Dedifferentiated amniotic fluid mesenchymal stem cell (primary cell): ENCODE measurements at regions not wholly inside any gene's neighbourhood (a gene's known extent, or its start where the extent isn't known, plus 50 kb on each side); places are given as distances from the start of the nearest gene placed in this dataset.
"Not testable (repeated sequence)": the region's sequence is repeated elsewhere in the genome, so short reads cannot be mapped to it uniquely, and the experiment has no call there.

Experiments used
- DNase-seq: peaks from one replicate; pipeline ENCODE4 v3.0.0-alpha.2; 2016; ENCODE audit errors: extremely low spot score

GRCh38 chr16:51853586-51853985, 693.4 kb downstream of the TOX3 start:
- DNase-seq, result no peak

DNA sequence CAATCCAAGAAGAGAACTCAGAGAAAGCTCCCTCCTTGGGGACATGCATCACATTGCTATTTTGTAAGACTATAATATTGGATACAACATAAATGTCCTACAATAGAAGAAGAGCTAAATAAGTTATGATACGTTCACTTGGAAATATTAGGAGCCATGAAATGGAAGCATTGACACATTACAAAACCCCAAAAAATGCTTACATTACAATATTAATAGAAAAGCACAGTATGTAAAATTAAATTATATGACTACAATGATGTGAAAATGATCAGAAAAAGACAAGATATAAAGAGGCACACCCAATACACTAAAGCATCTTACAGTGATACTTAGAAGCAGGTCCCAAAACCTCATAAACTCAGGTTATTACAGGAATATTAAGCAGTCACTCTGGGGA, 694.1 kb downstream of the TOX3 start:
- DNase-seq, result no peak

- no peak for DNase-seq
Measured at GRCh38 chr16:51851111-51851510, 695.8 kb downstream of the TOX3 start.

DNA sequence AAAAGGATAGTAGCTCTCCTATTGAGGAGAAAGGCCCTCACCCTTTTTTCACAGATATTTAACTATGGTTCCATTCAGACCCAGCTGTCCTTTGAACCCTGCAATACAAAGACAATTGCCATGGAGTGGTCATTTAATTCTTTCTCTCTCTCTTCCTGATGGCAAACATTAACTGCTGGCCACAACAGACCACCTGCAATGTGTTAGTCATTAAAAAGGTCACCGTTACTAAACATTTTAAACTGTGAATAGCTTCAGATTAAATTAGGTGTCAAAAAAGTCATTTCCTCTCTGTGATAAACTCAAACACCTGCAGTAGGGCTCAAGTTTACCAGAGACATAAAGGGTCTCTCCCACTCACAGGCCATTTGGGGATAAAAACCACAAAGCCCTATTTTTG, 697.2 kb downstream of the TOX3 start:
- no peak for DNase-seq

GRCh38 chr16:51845586-51846305, 694.7 kb upstream of the SALL1 start:
- DNase-seq, result no peak

DNA sequence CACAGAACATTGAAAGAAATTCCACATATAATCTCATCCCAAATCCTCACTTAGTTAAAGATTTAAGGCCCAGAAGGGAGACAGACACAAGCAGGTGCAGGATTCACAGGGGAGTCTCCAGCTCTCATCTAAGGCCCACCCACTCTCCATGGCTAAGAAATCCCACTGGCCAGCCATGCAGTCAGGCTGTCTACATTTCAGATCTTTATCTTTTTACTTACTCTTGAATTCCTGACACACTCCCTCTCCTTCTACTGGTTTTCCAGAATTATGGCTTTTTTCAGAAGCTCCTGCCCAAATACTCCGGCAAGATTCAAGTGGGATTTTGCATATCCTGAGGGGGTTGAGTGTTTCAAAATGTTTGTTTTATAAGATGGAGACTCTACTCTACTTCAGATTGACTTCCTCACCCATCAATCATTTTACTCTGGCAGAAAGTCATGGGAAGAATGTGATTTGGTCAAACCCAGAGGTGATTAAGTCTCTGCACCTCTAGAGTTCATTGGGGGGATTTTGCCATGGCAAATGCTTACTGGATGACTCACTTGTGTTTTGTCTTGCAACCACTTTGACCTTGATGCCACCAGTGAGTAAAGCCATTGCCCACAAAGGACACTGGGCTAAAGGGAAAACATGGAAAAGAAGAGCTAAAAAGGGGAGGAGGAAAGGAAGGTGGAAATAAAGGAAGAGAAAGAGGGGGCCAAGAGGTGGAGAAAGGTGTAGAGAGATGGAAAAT, 688.8 kb upstream of the SALL1 start:
- no peak for DNase-seq

GRCh38 chr16:51834794-51835193, 683.7 kb upstream of the SALL1 start:
- DNase-seq, result no peak

- no peak for DNase-seq
Measured at GRCh38 chr16:51834133-51834532, 683.1 kb upstream of the SALL1 start.

GRCh38 chr16:51831595-51832367, 680.7 kb upstream of the SALL1 start:
- no peak for DNase-seq

- not testable (repeated sequence) for DNase-seq
Measured at GRCh38 chr16:51831034-51831433, 680.0 kb upstream of the SALL1 start.

GRCh38 chr16:51825779-51826178, 674.7 kb upstream of the SALL1 start:
- DNase-seq, result no peak

GRCh38 chr16:51822471-51822870, 671.4 kb upstream of the SALL1 start:
- DNase-seq, result no peak

DNA sequence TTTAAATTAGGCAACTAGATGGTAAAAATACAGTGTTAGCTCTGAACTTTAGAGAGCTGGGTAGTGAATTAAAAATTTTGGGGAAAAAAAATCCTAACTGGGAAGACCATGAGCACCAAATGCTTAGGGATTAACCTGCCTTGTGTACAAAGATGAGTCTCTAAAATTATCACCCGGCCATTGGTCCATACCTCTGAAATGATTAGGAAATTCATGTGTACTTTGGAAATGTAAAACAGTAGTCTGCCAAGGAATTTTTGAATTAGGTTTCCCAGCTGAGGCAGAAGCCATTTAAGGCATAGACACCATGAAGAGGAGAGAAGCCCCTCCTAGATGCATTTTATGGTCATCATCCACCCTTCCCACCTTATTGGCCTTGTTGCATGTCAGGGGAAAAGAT, 670.5 kb upstream of the SALL1 start:
- no peak for DNase-seq

GRCh38 chr16:51820176-51820575, 669.1 kb upstream of the SALL1 start:
- no peak for DNase-seq

GRCh38 chr16:51818342-51818944, 667.4 kb upstream of the SALL1 start:
- no peak for DNase-seq

DNA sequence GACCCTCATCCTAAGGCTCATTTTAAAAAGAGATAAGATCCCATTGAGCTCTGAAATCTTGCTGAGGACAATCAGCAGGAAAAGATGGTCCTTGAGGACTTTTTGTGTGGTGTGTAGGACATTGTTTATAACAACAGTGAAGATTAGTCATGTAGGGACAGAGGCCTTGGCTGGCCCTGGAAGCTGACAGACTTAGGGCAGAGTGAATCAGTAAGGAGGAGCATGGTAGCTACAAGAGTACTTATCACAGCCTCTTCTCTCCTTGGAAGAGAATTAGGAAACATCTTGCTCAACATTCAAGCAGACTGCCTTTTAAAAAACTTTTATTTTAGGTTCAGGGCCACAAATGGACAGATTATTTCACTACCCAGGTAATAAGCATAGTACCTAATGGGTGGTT, 665.9 kb upstream of the SALL1 start:
- no peak for DNase-seq

DNA sequence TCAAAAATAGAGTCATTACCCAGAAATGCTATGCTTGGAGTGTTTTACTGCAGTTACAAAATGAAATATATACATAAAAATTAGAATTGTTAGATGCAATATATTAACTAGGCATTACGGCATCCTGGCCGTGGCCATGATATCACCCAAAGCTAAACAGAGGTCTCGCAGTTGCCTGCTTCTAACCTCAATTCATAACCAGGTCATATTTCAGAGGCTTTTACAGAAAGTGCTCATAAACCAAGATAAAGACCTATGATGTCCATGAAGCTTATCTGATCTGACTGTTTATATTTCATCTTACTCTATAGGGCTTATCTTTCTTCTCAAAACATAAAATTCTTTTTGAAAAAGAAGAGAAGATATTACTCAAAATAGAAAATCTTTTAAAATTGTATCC, 664.5 kb upstream of the SALL1 start:
- DNase-seq, result no peak

DNA sequence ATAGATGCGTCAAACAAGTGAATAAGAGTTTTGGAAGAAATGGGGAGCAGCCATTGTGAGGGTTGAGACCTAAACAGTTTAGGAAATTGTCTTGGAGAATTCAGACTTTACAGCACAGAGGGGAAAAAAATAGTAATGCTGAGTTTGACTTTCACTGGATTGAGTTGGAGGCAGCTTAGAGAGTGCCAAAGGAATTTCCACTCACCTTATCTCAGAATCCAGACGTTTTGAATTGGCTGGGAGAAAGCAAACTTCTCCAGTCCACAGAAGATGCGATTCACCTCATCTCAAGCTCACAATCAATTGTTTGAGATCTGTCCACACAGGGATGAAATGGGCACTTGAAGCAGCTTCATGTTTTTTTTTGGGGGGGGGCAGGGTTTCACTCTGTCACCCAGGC, 663.5 kb upstream of the SALL1 start:
- no peak for DNase-seq

GRCh38 chr16:51813609-51814008, 662.5 kb upstream of the SALL1 start:
- no peak for DNase-seq

GRCh38 chr16:51812945-51813344, 661.9 kb upstream of the SALL1 start:
- no peak for DNase-seq

DNA sequence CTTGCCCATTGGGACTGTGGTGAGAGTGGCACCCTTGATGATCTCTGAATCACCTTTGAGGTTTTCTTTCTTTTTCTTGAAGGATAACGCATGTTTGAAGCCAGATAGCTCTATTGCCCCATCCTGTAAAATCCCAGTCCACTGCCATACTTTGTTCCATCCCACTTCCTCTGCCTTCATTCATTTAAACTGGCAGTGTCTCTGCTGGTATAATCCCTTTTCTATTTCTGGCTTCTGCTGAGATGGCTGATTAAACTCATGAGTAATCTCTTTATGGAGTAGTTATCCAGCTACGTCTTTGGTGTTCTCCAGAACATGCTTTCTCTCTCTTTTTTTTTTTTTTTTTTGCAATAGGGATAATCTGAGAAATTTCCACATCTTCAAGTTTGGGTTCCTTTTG, 656.5 kb upstream of the SALL1 start:
- DNase-seq, result no peak

GRCh38 chr16:51801635-51802034, 650.6 kb upstream of the SALL1 start:
- DNase-seq, result no peak
